Activated CD8-positive, alpha-beta memory T cell treated with anti-CD3 and anti-CD28 coated beads, Interleukin-2, amount 50 U/mL, for 48 hours (primary cell): ENCODE measurements at regions not wholly inside any gene's neighbourhood (a gene's known extent, or its start where the extent isn't known, plus 50 kb on each side); places are given as distances from the start of the nearest gene placed in this dataset.
A peak's percentile ranks its signal among the peaks of the same experiment; 100 is the strongest.
"Not testable (repeated sequence)": the region's sequence is repeated elsewhere in the genome, so short reads cannot be mapped to it uniquely, and the experiment has no call there.

ENCODE experiments used
- DNase-seq: peaks from one replicate; pipeline ENCODE4 v3.0.0-alpha.2; 2020

GRCh38 chr10:28969413-28969812 is 292.1 kb downstream of the BAMBI start:
- DNase-seq = no peak

- DNase-seq = no peak
Observed at GRCh38 chr10:28970231-28970630, 292.9 kb downstream of the BAMBI start.

- DNase-seq = no peak
Observed at GRCh38 chr10:28971255-28971654, 293.9 kb downstream of the BAMBI start.

GRCh38 chr10:28971764-28972163 is 294.4 kb downstream of the BAMBI start:
- DNase-seq = no peak

GRCh38 chr10:28973309-28973972 is 296.1 kb downstream of the BAMBI start:
- no peak for DNase-seq

- DNase-seq = no peak
Observed at GRCh38 chr10:28975891-28976531, 298.7 kb downstream of the BAMBI start.

- no peak for DNase-seq
Observed at GRCh38 chr10:28977518-28977917, 300.2 kb downstream of the BAMBI start.

GRCh38 chr10:28980264-28980663 is 302.9 kb downstream of the BAMBI start:
- DNase-seq = no peak

- DNase-seq = no peak
Observed at GRCh38 chr10:28981007-28981406, 303.7 kb downstream of the BAMBI start.

GRCh38 chr10:28982974-28983373 is 305.7 kb downstream of the BAMBI start:
- DNase-seq = no peak

- no peak for DNase-seq
Observed at GRCh38 chr10:28983799-28984198, 305.1 kb upstream of the LYZL1 start.

- DNase-seq = no peak
Observed at GRCh38 chr10:28984431-28984830, 304.4 kb upstream of the LYZL1 start.

- DNase-seq = no peak
Observed at GRCh38 chr10:28985137-28985885, 303.6 kb upstream of the LYZL1 start.

GRCh38 chr10:28986117-28986792 is 302.6 kb upstream of the LYZL1 start:
- no peak for DNase-seq

GRCh38 chr10:28986856-28987255 is 302.0 kb upstream of the LYZL1 start:
- DNase-seq = no peak

- DNase-seq = no peak
Observed at GRCh38 chr10:28987555-28988320, 301.1 kb upstream of the LYZL1 start.

- no peak for DNase-seq
Observed at GRCh38 chr10:28988980-28989379, 299.9 kb upstream of the LYZL1 start.

GRCh38 chr10:28991333-28992270 is 297.3 kb upstream of the LYZL1 start:
- DNase-seq = peak; percentile 65

- no peak for DNase-seq
Observed at GRCh38 chr10:28993056-28993455, 295.8 kb upstream of the LYZL1 start.

- DNase-seq = no peak
Observed at GRCh38 chr10:28993861-28994260, 295.0 kb upstream of the LYZL1 start.

- DNase-seq = not testable (repeated sequence)
Observed at GRCh38 chr10:28994802-28995201, 294.1 kb upstream of the LYZL1 start.

- DNase-seq = no peak
Observed at GRCh38 chr10:28995497-28995896, 293.4 kb upstream of the LYZL1 start.
